ENCODE measurements at regions not wholly inside any gene's neighbourhood (a gene's known extent, or its start where the extent isn't known, plus 50 kb on each side); places are given as distances from the start of the nearest gene placed in this dataset.

GRCh38 chr4:123573866-123574508, 177.4 kb downstream of the SPRY1 start:
- no peak for DNase-seq (ENCODE audit: low read depth in 3 of 3)

DNA sequence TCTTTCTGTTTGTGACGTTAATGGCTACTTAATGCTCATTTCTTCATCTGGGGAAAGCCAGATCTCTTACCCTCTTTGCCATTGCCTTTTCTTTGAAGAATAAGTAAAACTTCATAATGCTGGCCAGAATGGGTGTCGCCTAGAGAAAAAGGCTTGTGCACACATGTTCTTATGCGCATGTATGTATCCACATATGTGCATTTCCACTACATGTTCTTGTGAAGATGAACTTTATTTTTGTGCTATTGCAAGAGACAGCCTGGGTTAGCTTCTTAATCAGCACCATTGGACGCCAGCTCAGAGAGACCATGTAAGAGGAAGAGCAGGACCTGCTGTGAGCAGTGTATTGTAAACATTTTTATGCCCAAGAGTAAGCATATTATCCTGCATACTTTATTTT, 178.7 kb downstream of the SPRY1 start:
- DNase-seq (ENCODE audit: low read depth in 3 of 3): no peak

- no peak for DNase-seq (ENCODE audit: low read depth in 3 of 3)
These were observed 180.8 kb downstream of the SPRY1 start for GRCh38 chr4:123577225-123577906.

GRCh38 chr4:123578276-123579029, 181.9 kb downstream of the SPRY1 start:
- no peak for DNase-seq (ENCODE audit: low read depth in 3 of 3)

DNA sequence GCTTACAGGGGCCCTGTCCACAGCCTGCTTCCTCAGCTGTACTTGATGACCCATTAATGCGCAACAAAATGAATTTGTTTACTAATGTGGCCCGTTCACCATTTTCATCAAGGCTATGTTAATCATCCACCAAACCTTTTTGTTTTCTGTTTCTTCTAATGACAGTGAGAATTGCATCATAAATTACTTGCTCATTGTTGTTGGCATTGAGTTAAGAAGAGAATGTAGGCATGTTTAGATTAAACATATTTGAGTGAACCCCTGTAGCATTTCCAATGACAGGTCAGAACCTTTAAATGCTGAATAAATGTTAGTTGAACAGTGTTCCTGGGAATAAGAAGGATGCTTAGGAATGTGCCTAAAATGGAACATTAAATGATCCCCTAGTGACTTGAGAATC, 183.4 kb downstream of the SPRY1 start:
- DNase-seq (ENCODE audit: low read depth in 3 of 3): no peak

DNA sequence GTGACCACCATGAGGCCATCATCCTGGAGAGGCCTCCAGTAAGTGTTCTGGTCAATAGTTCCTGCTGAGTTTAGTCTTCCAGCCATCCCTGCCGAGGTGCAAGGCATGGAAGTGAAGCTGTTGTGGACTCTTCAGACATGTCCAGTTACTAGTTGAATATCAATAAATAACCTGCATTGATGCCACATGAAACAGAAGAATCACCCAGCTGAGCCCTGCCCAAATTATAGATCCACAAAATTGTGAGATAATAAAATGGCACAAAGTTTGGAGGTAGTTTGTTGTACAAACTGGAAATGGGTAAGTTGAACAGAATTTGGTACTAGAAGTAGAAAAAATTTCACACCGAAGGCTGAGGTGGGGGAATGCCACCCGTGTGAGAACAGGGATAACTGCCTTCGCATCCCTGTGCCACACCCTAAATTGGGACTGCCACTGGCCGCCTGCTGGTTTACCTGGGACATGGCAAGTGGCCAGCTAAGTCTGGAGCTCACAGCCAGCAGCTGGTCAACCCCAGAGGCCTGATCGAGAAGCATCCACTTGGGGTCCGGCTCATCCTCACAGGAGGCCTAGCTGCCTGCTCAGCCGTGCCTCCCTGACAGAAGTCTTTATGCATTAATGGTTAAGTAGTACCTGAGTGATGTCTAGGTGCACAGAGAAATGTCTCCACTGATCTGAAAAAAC, 184.5 kb downstream of the SPRY1 start:
- no peak for DNase-seq (ENCODE audit: low read depth in 3 of 3)

DNA sequence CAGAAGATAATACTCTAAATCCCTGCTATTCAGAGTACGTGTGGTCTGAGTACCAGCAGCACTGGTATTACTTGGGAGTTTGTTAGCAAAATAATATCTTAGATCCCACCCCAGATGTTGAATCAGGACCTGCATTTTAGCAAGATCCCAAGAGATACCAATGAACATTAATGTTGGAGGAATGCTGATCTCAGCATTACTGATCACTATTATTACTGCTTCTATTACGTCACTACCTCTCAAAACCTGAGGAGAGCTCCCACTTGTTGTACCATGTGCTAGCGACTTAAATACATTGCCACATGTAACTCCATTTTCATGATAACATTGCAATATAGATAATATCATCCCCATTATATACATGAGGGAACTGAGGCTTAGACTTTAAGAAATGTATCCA, 185.2 kb downstream of the SPRY1 start:
- no peak for DNase-seq (ENCODE audit: low read depth in 3 of 3)

DNA sequence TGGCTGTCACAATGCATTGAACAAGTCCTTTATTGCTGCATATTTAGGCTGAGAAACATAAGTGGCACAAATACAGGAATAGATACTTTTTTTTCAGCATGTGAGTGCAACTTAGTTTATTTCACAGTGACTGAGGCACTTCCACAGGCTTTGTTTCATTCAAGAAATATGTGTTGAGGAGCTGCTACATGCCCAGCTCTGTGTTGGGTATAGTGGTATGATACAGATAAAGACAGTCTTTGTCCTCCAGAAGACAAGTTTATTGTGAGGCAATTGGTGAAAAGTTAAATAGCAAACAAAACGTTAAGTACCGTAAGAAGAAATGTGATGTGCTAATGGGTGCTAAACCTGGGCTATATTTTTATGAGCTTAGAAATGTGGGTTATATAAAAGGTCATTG, 186.4 kb downstream of the SPRY1 start:
- DNase-seq (ENCODE audit: low read depth in 3 of 3): no peak

DNA sequence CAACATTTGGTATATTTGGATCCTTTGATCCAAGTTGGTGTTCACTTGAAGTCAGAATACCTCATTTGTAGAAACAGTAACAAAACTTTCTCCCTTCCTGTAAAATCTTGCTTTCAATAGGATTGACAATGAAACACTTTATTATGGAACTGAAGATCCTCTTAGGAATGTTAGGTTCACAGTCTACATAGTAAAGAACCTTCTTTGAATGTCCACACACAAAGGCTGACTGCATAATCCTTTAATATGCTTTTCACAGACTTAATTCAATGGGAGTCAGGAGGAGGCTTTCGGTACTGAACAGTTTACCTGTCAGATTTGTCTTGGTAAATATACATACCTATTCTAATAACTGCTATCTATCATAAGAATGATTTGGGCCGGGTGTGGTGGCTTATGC, 188.5 kb downstream of the SPRY1 start:
- DNase-seq (ENCODE audit: low read depth in 3 of 3): no peak

GRCh38 chr4:123587983-123588494, 191.4 kb downstream of the SPRY1 start:
- DNase-seq (ENCODE audit: low read depth in 3 of 3): no peak

DNA sequence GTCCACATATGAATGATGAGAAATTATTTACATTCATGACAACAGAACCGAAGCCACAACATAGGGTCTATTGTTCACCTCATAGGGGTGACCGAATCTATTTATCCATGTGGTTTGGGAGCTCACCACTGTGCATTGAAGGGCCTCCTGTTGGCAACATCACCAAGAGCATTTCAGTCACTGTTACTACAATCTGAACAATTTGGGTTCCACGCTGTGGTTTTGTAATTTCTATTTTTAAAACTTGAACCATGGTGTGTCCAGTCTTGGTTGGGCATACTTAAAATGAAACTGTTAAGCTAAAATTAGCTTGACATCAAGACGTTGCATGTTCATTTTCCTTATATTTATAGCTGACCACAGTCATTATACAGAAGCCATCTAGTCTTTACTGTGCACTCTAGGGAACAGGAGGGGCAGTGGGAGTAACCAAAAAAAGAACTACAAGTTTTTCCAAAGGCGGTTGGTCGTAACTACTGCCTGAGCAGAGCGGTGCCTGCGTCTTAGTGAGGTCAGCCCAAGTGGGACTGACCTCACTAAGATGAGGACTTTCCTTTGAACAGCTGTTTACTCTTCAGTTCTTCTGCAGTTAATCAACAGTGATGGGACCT, 192.1 kb downstream of the SPRY1 start:
- DNase-seq (ENCODE audit: low read depth in 3 of 3): no peak

DNA sequence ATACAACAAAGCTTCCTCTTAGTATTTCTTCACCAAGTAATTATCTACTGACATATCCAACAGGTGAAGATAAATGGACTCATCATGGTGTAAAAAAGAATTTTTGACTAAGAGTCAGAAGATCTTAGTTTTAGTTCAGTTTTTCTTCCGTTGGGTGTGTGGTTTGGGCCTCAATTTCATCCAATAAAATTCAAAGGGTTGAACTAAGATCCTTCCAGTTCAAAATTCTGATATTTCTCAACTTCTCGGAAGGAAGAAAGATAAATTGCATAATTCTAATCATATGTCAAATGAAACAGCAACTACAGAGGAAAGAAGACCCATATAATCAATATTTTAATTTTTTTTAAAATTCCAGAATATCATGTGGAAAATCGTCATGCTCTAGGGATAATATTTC, 192.7 kb downstream of the SPRY1 start:
- no peak for DNase-seq (ENCODE audit: low read depth in 3 of 3)

DNA sequence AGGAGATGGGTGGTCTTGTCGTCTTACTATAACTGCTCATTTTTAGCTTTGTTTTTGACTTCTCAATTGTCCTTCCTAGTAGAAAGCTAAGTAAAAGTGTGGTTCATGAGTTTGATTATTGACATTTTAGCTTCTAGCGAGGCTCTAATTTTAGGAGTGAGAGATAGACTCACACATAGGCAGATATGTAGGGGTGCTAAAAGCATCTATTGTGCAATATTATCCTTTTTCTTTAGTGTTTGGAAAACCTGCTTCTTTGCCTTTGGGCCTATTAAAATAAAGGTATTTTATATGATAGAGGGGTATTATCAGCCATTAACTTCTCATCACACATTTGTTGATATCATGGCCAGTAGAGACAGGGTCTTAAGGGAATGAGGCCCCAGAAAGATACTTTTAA, 195.3 kb downstream of the SPRY1 start:
- DNase-seq (ENCODE audit: low read depth in 3 of 3): no peak

DNA sequence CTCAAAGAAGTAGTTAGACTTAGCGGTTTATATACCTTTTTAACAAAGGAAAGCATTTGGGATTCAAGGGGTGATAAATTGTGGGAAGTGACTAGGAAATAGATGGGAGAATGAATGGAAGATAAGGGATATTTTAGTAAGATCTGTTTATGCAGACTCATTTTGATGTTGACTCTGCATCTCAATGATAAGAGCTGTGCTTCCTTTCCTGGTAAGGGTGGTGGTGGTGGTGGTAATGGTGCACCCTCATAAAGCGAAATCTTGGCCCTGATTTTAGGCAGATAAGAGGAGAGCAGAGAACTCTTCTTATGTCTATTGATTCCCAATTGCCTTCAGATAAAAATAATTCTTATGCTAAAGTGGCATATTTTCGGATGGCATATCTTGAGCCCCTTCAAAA, 197.1 kb downstream of the SPRY1 start:
- DNase-seq (ENCODE audit: low read depth in 3 of 3): no peak

DNA sequence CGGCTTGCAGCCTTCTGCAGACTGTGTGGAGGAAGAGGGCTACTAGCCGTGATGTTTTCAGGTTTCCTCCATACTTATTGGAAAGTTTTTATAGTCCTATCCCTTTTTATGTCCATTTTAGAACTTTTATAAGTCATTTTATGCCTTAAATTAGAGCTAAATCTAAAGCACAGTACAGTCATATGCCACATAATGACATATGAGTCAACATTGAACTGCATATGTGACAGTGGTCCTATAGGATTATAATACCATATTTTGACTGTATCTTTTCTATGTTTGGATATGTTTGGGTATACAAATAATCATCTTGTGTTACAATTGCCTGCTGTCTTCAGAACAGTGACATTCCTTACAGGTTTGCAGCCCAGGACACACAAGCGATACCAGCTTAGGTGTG, 200.2 kb downstream of the SPRY1 start:
- DNase-seq (ENCODE audit: low read depth in 3 of 3): no peak

DNA sequence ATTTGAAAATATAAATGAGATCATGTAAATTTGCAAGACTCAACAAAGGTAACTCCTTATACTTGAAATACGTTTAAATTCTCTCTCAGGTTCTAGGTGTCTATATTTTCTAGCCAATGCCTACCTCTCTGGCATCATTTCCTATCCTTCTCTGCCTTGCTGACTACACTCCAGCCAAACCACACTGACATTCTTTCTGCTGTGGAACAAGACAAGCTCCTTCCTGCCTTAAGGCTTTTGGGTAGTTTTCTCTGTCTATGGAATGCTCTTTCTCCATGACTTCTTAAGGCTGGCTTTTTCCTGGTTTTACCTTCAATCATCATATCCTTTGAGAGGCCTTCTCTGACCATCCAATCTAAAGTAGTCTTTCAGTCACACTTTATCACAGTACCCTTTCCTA, 201.0 kb downstream of the SPRY1 start:
- no peak for DNase-seq (ENCODE audit: low read depth in 3 of 3)

DNA sequence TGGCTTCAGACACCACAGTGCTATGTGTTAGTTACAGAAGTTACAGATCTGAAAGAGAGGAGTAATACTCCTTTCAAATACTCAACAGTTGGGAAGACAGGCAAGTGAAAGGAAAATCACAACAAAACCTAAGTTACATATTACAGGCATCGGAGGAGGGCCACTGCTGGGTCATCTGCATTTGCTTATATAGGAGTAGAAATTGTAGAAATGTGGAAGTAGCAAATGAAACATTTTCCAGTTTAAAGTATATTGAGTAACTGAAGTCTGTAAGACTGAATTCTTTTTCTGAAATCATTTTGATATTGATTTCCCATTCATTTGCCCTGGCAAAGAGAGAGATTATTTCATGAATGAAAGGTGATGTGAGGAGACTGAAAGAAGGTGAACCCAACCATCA, 201.7 kb downstream of the SPRY1 start:
- DNase-seq (ENCODE audit: low read depth in 3 of 3): no peak

- DNase-seq (ENCODE audit: low read depth in 3 of 3): no peak
These were observed 202.7 kb downstream of the SPRY1 start for GRCh38 chr4:123599061-123599919.

GRCh38 chr4:123599920-123600810, 203.6 kb downstream of the SPRY1 start:
- peak in 1 of 3 experiments; percentile 12 for DNase-seq (ENCODE audit: low read depth in 3 of 3)

Measured in stimulated activated CD4-positive, alpha-beta T cell treated with anti-CD3 and anti-CD28 coated beads, TNF-alpha, amount 100 ng/mL, for 24 hours (primary cell).